ENCODE measurements at regions not wholly inside any gene's neighbourhood (a gene's known extent, or its start where the extent isn't known, plus 50 kb on each side); places are given as distances from the start of the nearest gene placed in this dataset.

DNA sequence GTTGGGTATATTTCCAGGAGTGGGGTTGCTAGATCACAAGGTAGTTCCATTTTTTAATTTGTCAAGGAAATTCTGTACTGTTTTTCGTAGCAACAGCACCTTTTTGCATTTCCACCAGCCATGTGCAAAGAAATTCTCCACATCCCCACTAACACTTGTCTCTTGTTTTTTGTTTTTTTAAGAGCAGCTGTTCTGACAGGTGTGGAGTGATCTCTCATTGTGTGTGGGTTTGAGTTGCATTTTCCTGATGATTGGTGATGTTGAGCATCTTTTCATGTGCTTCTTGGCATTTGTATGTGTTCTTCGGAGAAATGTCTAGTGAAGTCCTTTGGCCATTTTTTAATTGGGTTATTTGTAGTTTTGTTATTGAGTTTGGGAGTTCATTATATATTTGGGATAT, 80.3 kb upstream of the PUDP start:
- WGBS, 2 donors: 100% methylated on average over 2 of the region's 2 CpGs
- DNase-seq: no peak
- Histone ChIP-seq H3K9me3 (no peaks in the 10 kb centered on the region), H3K4me3 (no peak overlapping the region), H3K4me1 (no peaks in the 10 kb centered on the region), H3K27ac (no peak overlapping the region), H3K27me3 (no peaks in the 10 kb centered on the region), H3K36me3 (ENCODE audit: low read depth, missing control alignments) (no peaks in the 10 kb centered on the region)
- TF ChIP-seq POLR2A (IDR thresholded peaks at IDR 0.05): no peak
- TF ChIP-seq, protein P1, sequence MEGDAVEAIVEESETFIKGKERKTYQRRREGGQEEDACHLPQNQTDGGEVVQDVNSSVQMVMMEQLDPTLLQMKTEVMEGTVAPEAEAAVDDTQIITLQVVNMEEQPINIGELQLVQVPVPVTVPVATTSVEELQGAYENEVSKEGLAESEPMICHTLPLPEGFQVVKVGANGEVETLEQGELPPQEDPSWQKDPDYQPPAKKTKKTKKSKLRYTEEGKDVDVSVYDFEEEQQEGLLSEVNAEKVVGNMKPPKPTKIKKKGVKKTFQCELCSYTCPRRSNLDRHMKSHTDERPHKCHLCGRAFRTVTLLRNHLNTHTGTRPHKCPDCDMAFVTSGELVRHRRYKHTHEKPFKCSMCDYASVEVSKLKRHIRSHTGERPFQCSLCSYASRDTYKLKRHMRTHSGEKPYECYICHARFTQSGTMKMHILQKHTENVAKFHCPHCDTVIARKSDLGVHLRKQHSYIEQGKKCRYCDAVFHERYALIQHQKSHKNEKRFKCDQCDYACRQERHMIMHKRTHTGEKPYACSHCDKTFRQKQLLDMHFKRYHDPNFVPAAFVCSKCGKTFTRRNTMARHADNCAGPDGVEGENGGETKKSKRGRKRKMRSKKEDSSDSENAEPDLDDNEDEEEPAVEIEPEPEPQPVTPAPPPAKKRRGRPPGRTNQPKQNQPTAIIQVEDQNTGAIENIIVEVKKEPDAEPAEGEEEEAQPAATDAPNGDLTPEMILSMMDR (IDR thresholded peaks at IDR 0.05): no peak
- intact Hi-C loops (cut with DNase I; ENCODE audit: low total_unique reads): no loop called here

DNA sequence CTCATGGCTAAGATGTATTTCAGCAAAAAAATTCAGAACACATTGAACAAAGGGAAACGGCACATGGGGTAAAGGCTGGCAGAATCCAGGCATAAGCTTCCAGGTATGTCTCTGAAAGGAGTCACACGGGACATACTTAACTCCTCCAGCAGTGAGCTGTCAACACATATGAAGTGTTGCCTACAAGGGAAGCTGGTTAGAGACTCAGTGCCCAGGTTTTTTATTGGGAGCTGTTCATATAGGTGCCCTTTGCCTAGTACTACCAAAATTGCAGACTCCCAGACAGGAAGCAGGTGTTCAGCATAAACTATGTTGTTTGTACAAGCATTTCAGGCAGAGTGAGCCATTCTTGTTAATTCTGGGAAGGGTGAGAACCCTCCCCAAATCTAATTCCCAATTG, 77.4 kb upstream of the PUDP start:
- Histone ChIP-seq H3K9me3 (no peaks in the 10 kb centered on the region), H3K4me3 (no peak overlapping the region), H3K27me3 (no peaks in the 10 kb centered on the region), H3K27ac (no peak overlapping the region), H3K4me1 (no peaks in the 10 kb centered on the region), H3K36me3 (ENCODE audit: low read depth, missing control alignments) (no peaks in the 10 kb centered on the region)
- 79 to 88% methylated on average over 2 of the region's 2 CpGs for WGBS, 2 donors
- no peak for TF ChIP-seq POLR2A (IDR thresholded peaks at IDR 0.05)
- TF ChIP-seq, protein P1 (IDR thresholded peaks at IDR 0.05): no peak
- no peak for DNase-seq
- intact Hi-C loops (cut with DNase I; ENCODE audit: low total_unique reads): no loop called here

DNA sequence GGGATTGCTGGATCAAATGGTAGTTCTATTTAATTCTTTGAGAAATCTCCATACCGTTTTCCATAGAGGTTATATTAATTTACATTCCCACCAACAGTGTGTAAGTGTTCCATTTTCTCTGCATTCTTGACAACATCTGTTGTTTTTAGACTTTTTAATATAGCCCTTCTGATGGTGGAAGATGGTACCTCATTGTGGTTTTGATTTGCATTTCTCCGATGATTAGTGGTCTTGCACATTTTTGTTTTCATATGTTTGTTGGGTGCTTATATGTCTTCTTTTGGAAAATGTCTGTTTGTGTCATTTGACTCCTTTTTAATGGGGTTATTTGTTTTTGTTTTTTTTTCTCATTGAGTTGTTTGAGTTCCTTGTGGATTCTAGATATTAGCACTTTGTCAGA, 75.3 kb upstream of the PUDP start:
- no peaks in the 10 kb centered on the region for H3K36me3 ChIP-seq (ENCODE audit: low read depth, missing control alignments)
- H3K4me1 ChIP-seq: no peaks in the 10 kb centered on the region
- no peak overlapping the region for H3K4me3 ChIP-seq
- no peak for DNase-seq
- intact Hi-C loops (cut with DNase I; ENCODE audit: low total_unique reads): no loop called here
- no peak overlapping the region for H3K27ac ChIP-seq
- H3K27me3 ChIP-seq: no peaks in the 10 kb centered on the region
- WGBS, 2 donors: 96 to 100% methylated on average over 2 of the region's 2 CpGs
- H3K9me3 ChIP-seq: no peaks in the 10 kb centered on the region
- TF ChIP-seq POLR2A (IDR thresholded peaks at IDR 0.05): no peak
- TF ChIP-seq, protein P1 (IDR thresholded peaks at IDR 0.05): no peak

DNA sequence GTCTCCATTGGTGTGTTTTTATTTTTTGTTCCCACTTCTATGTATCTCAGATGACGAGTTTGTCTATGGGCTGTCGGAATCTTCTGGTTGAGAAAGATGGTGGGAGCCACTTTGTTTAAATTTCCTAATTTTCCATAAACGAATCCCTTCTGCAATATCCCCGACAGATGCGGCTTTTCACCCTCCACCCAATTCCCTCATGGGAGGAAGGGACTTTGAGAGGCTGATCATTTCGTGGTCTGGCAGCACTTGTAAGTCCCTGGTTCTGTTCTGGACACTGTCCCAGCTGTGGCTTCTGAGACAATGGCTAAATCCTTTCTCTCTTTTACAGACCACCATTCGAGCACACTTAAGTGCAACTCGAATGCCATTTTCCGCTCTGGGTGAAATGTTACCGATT, 72.2 kb upstream of the PUDP start:
- no peaks in the 10 kb centered on the region for H3K36me3 ChIP-seq (ENCODE audit: low read depth, missing control alignments)
- no peak for TF ChIP-seq POLR2A (IDR thresholded peaks at IDR 0.05)
- TF ChIP-seq, protein P1 (IDR thresholded peaks at IDR 0.05): no peak
- intact Hi-C loops (cut with DNase I; ENCODE audit: low total_unique reads): no loop called here
- DNase-seq: no peak
- WGBS, 2 donors: 93 to 94% methylated on average over 10 of the region's 10 CpGs
- no peaks in the 10 kb centered on the region for H3K4me1 ChIP-seq
- H3K4me3 ChIP-seq: no peak overlapping the region
- H3K27me3 ChIP-seq: no peaks in the 10 kb centered on the region
- no peak overlapping the region for H3K27ac ChIP-seq
- no peaks in the 10 kb centered on the region for H3K9me3 ChIP-seq

DNA sequence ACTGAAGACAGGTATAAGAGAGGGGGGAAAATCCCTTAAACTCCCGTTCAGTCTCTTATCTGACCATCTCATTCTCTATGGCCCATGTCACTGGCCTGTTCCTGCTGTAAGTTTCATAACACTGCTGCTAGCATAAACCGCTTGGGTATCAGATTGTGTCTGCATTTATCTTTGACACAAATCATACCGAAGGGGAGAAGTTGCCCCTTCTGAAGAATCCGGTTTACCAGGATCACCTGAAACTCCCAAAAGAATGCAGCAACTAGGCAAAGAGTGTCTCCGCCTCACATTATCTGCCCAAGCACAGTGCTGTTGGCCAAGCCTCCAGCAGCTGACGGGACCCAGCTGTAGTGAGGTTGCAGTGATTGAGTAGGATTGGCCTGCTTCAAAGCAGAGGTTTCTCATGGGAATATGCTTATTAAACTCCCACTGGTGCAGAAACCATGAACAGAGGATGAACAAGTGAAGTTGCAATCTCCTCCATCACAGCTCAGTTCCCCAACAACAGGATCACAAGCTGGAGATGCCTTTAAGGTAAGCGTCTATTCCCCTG, 71.3 kb upstream of the PUDP start:
- intact Hi-C loops (cut with DNase I; ENCODE audit: low total_unique reads): no loop called here
- no peak overlapping the region for H3K27ac ChIP-seq
- H3K36me3 ChIP-seq (ENCODE audit: low read depth, missing control alignments): no peaks in the 10 kb centered on the region
- H3K27me3 ChIP-seq: no peaks in the 10 kb centered on the region
- H3K4me1 ChIP-seq: no peaks in the 10 kb centered on the region
- H3K9me3 ChIP-seq: no peaks in the 10 kb centered on the region
- no peak for DNase-seq
- H3K4me3 ChIP-seq: no peak overlapping the region
- 77 to 86% methylated on average over 5 to 7 of the region's 7 CpGs for WGBS, 2 donors
- no peak for TF ChIP-seq POLR2A (IDR thresholded peaks at IDR 0.05)
- TF ChIP-seq, protein P1 (IDR thresholded peaks at IDR 0.05): no peak
